Fibroblast of villous mesenchyme (primary cell): ENCODE measurements at regions not wholly inside any gene's neighbourhood (a gene's known extent, or its start where the extent isn't known, plus 50 kb on each side); places are given as distances from the start of the nearest gene placed in this dataset.

Experiments
- DNase-seq: peaks from one replicate; pipeline ENCODE4 v3.0.0-alpha.2; 2010; ENCODE audit warnings: low read depth
- H3K4me3 ChIP-seq: 2 replicates; pipeline ENCODE4 v1.5.1; 2011; ENCODE audit warnings: low read depth, mild to moderate bottlenecking, low read length
- CTCF ChIP-seq: IDR thresholded peaks from 2 replicates; pipeline ENCODE4 v1.5.1; 2012; ENCODE audit warnings: low read depth, mild to moderate bottlenecking, low read length; ENCODE audit not compliant: insufficient read depth

GRCh38 chr2:22497789-22498188, 887.2 kb upstream of the KLHL29 start:
- no peak overlapping the region for H3K4me3 ChIP-seq
- no peak for DNase-seq
- no peak for TF ChIP-seq CTCF

- no peak for DNase-seq
- TF ChIP-seq CTCF: no peak
- H3K4me3 ChIP-seq: no peak overlapping the region
Measured at GRCh38 chr2:22499082-22499839, 885.7 kb upstream of the KLHL29 start.

GRCh38 chr2:22500555-22500935, 884.4 kb upstream of the KLHL29 start:
- TF ChIP-seq CTCF: no peak
- DNase-seq: no peak
- no peak overlapping the region for H3K4me3 ChIP-seq

DNA sequence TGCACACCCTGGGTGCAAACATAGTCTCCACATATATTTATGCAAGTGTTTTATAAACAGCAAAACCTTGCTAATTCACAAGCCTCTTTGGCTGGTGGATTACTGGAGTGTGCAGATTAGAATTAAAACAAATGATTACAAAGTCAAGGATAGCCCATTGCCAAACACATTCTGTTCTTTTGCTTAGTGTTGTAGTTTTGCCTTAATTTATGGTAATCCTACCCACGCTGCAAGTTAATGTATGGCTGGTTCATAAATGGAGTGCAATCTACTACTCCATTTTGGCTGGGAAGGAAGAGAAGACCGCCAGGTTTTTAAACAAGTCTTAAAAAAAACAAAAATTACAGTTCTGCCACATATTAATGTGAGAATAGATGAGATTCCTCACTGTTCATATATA, 883.1 kb upstream of the KLHL29 start:
- no peak for TF ChIP-seq CTCF
- DNase-seq: no peak
- no peak overlapping the region for H3K4me3 ChIP-seq

GRCh38 chr2:22513563-22513962, 871.4 kb upstream of the KLHL29 start:
- no peak for DNase-seq
- no peak overlapping the region for H3K4me3 ChIP-seq
- TF ChIP-seq CTCF: no peak

- no peak for DNase-seq
- no peak overlapping the region for H3K4me3 ChIP-seq
- no peak for TF ChIP-seq CTCF
Measured at GRCh38 chr2:22517141-22517540, 867.8 kb upstream of the KLHL29 start.

GRCh38 chr2:22518641-22519040, 866.3 kb upstream of the KLHL29 start:
- no peak for DNase-seq
- TF ChIP-seq CTCF: no peak
- no peak overlapping the region for H3K4me3 ChIP-seq
